Occipital lobe (tissue), 1 donor: ENCODE measurements at regions not wholly inside any gene's neighbourhood (a gene's known extent, or its start where the extent isn't known, plus 50 kb on each side); places are given as distances from the start of the nearest gene placed in this dataset.
A peak's percentile ranks its signal among the peaks of the same experiment; 100 is the strongest.
"Not testable (repeated sequence)": the region's sequence is repeated elsewhere in the genome, so short reads cannot be mapped to it uniquely, and the experiment has no call there.

Source experiments
- DNase-seq: peaks from one replicate; lab custom pipeline; 2025; lab: John Stamatoyannopoulos, UW

DNA sequence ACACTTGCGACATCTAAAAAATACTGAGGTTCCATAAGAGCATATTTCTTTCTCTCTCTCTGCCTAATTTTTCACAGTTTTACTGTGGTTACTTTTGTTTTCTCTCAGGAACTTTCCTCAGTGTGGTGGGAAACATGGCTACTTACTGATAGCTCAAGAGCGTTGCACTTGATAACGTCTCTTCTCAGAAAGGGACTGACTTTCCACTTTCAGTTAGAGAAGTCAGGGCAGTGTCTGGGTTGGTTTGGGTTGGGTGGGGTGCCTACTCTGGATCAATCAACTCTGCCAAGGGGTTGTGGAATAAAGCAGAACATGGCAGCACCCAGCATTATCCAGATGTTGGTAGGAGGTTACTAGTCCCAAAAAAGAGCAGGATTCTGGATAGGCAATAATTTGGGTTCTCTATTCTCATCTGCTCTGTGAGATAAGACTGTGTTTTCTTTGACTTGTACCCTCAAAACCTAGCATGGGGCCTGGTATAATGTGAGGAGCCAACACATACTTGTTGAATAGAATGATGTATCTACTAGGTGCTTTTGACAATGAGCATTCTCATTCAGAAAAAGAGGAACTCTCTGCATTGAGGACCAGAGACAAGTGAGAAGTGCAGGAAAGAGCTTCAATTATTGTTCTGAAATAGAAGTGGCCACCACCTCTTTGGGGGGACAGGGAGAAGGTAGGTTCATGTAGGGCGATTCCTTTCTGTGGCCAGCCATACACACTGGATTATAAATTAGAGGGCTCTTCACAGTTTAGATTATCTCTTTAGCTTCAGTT lies 315.7 kb downstream of the REEP3 start:
- DNase-seq = no peak

DNA sequence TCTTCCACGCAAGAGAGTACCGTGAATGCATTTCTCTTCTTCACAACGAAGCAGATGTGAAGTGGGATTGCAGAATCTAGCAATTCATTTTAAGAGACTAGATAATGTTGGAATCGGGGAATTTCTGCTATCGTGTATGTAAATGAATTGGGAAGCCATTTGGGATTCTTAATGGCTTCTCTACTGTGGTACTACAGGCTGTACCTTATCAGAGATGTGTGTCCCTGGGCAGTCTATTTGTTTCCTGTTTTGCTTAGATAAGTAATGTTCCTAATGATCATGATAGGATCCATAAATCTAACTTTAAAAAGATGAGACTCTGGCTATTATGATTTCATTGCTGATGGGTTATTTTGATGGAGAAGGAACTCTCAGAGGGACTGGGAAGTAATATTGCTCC lies 320.6 kb downstream of the REEP3 start:
- no peak for DNase-seq

DNA sequence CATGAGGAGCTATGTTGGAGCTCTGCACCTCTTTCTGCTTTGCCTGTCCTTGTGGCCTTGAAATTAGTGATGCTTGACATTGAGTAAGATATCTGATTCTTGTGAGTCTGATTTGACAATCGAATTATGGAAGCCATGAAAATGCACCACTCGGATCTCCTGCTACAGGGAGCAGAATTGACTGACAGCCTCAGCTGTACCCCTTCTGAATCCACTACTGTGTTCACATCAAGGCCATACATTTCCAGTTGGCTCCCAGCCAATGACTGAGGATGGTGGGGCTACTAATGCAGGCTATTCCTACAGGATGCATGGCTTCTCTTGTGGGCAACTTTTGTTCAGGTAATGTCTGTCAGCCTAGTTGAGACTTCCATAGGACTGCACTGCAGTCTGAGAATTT lies 321.9 kb downstream of the REEP3 start:
- no peak for DNase-seq

DNA sequence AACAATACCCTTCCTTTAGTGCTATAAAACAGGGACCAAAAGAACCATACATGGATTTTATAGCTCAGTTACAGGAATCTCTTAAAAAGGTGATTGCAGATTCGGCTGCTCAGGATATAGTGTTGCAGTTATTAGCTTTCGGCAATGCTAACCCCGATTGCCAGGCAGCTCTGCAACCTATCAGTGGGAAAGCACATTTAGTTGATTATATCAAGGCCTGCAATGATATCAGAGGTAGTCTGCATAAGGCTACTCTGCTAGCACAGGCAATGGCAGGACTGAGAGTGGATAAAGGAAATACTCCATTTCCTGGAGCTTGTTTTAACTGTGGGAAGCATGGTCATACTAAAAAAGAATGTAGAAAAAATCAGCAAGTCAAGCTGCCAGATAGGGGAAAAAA lies 327.7 kb downstream of the REEP3 start:
- DNase-seq = not testable (repeated sequence)

GRCh38 chr10:63862860-63863259 lies 341.7 kb downstream of the REEP3 start:
- DNase-seq = no peak

DNA sequence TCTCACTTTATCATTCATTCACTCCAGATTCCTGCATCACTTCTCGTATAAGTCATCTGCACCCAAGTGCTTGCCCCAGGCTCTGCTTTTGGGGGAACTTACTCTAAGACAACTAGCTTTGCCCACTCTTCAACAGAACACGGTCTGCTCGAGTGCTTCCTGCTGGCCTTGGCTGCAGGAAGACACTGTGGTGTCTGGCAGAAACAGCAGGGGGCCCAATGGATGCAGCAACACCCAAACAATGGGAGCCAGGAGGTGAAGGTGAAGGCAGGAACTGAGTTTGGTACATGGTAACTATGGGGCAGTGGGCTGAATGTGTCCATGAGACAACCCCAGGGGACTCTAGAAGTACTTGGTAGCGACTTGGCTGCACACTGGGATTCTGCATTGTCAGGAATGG lies 344.0 kb downstream of the REEP3 start:
- DNase-seq = no peak

DNA sequence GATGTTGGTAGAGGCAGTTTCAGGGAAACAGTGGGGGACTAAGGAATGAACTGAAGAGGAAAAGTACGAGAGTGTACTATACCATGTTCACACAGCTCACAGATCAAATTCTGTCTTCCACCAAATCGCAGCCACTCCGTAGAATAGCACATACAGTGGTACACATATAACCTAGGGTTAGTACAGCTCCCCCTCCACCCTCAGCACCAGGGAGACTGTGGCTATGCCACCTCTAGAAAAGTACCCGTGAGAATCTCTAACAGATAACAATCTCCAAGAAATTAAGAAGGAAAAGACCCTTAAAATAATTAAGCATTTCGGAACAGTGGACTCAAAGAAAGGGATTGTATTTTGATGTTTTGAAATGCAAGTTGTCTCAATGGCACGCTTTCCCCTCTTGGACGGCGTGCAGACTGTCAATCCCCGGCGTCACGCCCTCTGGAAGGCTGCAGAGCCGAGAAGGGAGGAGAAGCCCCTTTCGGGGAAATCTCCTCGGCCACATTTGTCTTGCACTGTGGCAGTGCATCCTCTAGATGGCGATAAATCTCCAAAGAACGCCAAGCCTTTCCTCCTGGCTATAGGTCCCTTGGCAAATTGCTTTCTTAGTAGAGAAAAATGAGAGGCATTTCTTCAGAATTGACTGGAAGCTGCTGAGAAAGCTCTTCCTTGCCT lies 345.0 kb downstream of the REEP3 start:
- no peak for DNase-seq

GRCh38 chr10:63866747-63867140 lies 345.5 kb downstream of the REEP3 start:
- DNase-seq = no peak

- DNase-seq = no peak
These were observed 357.2 kb downstream of the REEP3 start for GRCh38 chr10:63878428-63878827.

- no peak for DNase-seq
These were observed 362.7 kb downstream of the REEP3 start for GRCh38 chr10:63883861-63884260.

DNA sequence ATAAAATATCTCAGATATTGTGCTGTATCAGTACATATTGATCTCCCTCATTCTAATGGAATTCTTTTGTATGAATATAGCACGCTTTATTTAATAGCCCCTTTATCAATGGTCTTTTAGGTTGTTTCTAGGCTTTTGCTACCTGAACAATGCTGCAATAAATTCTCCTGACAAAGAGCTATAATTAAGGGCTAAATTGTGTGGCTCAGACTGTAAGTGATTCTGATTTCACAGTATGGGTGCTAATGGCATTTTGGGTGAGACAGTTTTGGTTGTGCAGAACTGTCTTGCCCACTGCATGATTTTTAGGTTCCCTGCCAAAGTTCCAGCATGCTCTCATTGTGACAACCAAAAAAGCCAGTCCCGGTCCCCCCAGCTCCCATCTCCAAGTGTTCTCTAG lies 363.2 kb downstream of the REEP3 start:
- DNase-seq = no peak

- no peak for DNase-seq
These were observed 364.0 kb downstream of the REEP3 start for GRCh38 chr10:63885156-63885555.

DNA sequence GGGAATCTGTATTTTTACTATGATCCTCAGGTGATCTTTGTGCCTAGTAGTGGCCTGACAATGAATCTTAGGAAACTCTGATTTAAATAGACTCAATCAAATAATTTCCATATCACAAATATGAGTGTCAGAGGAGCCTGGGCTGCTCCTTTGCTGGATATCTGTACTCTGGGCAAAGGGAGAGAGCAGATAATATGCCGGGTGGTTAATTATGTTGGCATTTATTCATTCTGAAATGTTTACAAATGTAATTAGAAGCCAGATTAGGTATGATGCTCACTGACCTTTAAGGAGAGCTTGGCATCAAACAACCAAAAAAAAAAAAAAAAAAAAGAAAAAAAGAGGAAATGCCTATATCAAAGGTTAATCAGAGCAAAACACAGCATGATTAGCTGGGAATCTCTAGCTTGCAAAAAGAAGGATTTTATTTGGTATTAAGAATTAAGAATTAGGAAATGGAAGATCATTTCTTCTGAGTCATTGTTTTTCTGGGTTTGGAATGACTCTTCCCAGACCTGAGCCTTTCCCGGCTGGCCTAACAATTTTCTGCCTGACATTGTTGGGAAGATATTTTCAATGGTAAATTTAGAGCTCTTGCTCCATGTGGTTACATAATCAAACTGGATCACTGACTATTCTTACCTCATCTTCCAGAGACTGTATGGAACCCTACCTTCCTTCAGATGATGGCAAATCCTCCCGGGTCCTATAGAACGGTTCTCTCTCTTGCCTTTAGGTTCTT lies 365.3 kb downstream of the REEP3 start:
- DNase-seq = no peak

DNA sequence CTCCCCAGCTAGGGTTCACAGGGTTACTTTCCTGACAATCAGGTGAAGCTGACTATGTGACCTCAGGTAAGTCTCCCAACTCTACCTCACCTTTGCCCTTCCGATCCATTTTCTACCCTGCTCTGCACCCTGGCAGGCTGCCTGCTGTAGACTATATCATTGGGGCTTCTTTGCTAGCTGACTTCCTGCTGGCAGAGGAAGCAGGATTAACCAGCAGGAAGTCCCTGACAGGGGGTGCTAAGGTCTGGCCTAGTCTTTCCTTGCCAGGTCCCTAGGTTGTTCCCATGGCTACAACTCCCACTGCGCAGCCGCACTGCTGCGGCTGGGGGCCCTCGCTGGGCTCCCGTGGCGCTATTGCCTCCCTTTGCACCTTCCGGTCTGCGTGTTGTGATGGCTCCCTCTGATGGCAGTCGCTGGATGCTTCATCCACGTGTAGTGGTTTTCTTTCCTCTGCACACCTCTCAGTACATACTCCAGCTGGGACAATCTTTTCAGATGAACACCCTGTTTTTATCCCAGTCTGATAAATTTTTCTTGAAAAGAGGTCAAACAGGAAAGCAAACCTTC lies 365.9 kb downstream of the REEP3 start:
- no peak for DNase-seq

GRCh38 chr10:63887600-63888370 lies 366.6 kb downstream of the REEP3 start:
- DNase-seq = no peak

DNA sequence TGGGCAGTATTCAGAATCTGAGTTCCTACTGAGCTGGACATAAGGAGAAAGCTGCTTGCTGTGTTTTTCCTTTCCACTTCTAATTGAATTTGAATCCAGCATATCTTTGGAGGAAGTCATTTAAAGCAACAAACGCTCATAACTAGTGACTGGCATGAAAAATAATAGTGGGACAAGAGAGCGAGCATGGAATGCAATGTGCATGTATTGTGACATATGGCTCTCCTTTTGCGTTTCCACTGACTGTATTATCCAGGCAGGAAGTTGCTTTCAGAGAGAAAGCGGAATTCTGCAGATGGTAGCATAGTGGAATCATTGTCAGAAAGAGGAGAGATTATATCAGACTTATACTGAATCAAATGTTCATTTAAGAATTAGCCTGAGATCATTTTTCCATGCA lies 368.6 kb downstream of the REEP3 start:
- no peak for DNase-seq

- no peak for DNase-seq
These were observed 375.8 kb downstream of the REEP3 start for GRCh38 chr10:63896992-63897391.

GRCh38 chr10:63899673-63900300 lies 378.6 kb downstream of the REEP3 start:
- no peak for DNase-seq

DNA sequence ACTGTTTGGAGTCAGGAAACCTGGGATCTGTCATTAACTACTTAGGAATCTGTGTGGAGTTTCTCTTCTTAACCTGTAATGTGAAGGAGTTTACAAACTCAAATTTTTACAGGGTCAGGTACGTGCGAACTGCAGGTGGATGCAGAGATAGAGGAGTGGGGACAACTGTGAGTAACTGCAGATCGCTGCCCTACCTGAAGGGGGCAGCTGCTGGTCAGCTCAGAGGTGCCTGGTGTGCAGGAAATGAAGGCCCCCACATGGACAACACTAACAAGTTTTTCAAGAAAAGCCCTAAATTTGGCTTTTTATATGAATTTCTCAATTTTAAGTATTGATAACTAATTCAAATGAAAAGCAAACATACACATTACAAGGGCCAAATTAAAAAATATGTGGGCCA lies 380.0 kb downstream of the REEP3 start:
- DNase-seq = no peak

DNA sequence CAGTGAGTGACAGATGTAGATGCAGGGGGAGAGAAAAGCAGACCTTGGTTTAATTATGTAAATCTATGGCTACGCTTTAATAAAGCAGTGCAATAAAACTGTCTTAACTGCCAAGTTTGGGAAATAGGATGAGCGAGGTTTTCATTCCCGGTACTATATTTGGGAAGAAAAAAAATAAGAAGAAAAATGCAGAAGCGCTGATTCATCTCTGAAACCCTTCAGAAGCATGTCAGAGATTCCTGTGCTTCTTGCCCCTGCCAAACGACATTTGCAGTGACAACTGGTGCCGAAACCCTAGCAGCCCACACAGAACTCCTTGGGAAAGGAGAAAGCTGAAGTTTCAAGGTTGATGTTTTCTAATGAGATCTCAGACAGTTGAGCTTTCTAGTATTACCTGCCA lies 380.7 kb downstream of the REEP3 start:
- DNase-seq = peak; percentile 9

DNA sequence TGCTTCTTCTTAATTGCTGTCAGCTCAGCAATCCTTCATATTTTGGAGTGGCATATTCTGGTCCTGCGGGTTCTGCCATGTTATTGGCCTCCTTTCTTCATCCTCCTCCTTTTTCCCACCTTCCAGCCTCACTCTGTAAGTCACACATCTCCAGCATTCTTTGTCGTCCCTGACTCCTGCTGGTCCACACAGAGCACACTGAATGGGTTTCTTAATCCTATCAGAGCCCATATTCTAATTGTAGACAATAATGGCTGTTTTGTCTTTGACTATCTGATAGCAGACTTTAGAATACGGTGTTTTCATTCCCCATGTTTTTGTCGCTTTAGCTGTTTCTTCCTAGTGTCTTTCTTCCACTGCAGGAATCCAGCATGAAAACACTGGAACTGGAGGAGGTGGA lies 389.6 kb downstream of the REEP3 start:
- no peak for DNase-seq
